Kidney glomerular epithelial cell (primary cell): ENCODE measurements at regions not wholly inside any gene's neighbourhood (a gene's known extent, or its start where the extent isn't known, plus 50 kb on each side); places are given as distances from the start of the nearest gene placed in this dataset.

Experiments
- DNase-seq: peaks from one replicate; lab custom pipeline; 2025; lab: John Stamatoyannopoulos, UW

DNA sequence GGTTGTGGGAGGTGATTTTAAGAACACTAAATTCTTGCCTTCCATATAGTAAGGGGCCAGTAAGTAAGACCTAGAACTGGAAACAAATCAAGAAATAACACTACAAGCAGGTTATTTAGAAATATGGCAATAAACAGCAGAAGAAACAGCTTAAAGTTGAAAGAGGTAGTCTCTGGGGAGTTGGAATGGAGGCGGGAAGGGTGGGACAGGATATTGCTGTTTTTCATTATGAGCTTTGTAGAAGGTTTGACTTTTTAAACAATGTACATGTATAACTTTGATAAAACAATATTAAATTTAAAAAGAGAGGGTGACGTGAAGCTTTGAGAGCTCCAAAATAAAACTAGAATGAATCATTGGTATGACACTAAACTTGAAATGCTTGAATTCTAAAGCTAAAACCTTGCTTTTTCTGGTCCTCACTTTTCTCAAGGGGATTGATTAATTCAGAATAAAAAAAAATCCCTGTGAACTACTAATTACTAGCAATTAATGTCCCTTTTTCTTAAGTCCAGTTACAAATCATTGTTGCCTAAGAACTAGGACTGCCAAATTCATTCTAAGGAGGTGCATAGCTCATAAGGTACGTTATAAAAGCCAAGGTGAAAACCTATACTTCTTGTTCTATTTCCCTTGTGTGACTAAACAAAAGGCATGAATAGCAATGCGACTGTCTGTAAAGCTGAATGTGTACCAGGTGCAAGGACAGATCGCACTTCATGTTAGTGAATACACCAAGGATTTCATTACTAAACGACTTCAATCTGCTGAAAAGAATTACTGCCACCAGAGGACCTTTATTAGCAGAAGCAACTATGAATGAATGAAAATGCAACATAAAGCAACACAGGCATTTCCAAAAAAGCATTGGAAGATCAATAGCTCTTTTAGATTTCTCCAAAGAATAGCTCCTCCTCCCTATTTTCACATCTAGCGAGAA is 177.5 kb downstream of the RBM43 start:
- DNase-seq = no peak

DNA sequence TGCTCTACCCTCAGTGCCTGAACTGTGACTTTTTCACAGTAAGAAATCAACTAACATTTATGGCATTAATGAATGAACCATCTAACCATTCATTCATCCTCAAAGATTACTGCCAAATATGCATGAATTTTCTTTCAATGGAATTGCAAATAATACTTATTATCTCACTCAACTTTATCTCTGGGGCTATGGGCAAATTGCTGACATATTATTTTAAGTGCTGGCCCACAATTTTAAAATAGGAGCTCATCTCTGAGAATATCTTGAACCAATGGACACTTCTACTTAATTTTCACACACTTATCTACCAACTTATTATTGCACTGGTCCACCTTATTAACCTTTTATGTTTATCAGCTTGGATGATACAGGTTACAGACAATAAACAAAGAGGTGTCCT is 182.8 kb downstream of the RBM43 start:
- DNase-seq = no peak

DNA sequence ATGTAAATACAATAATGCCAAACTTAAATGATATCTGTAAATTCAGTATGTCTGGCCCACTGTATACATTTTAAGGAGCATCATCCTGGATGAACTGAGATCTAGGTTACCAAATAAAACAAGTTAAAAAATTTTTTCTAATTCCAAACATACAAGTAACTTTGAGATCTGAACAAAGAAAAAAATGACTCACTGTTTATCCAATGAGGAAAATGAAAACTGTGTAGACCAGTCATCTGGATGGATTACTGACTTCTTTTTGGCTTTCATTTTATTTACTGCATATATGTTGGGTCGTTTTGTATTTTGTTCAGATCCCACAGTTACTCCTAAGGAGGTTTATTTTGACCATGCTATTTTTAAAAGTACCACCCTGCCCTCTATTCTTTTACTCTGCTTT is 189.8 kb downstream of the RBM43 start:
- no peak for DNase-seq

DNA sequence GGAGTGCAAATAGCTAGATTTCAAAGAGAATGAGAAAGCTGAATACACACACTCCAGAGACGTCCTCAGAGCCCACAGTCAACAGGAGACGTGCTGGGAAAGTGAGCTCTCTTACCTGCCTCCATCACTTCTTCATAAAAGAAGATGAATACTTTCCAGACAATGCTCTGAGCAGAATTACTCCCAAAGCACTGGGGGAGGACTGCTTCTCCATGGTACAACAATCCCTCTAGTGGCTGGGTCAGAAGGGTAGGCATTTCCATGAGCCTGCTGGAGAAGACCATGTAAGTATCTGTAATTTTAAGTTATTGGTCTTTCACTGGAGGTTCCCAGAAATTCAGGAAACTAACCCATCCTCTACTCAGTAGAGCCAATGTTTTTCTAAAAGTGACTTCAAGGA is 190.3 kb downstream of the RBM43 start:
- peak; percentile 25 for DNase-seq

DNA sequence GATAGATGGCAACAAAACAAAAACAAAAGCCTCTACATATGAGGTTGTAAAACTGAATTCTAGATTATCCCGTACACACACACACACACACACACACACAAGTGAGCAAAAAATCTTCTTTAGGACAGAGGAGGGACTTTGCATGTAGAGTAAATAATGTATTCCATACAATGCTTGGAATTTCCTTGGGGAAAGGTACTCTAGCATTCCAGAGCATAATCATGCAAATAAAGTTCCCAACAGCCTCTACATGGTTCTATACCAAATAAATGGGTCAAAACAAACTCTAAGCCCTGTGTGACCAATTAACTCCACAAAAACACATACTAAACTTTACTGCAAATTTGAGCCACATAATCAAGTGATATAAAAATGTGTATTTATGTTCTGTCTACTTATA is 191.4 kb downstream of the RBM43 start:
- no peak for DNase-seq

DNA sequence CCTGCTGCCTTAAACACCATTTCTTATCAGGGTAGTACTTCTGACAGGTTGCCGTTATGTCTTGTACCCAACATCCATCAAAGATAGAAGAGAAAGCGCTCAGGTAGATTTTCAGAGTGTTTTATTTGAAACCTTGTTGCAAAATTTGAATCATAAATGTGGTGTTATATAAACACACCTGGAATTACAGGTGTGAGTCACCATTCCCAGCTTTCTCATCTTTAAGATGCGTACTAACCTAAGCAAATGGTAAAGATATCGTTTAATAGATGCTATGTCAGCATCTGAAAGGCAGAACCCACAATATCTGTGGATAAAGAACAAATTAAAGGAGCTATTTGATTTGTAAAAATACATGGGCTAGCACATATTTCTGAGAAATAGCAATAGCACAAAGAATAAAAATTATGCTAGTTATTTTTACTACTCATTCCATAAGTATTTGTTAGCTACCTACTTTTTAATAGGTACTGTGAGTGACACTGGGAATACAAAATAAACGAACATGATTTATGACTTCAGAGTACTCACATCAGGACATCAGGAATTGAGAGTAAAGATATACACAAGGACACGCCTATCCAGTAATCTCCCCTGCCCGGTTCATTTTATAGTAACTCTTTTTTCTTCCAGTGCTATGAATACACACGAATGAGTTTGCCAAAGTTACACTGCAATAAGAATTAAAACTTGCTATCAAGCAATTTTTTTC is 193.8 kb downstream of the RBM43 start:
- DNase-seq = no peak

DNA sequence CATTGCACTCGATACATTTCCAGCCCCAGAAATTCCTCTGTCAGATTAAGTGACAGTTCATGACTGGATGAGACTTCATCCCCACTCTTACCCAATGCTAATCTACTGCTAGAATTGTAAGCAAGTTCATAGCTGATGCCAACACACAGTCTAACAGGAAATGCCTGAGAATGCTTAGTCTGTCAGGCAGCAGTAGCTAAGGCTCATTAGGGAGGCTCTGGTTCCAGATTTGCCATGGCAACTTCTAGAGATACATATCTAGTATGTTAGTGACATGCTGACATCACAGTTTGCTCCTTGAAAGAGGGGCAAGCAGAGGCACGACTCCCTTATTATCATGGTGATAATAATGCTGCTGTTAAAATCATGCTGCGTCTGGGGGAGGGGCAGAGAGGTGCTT is 198.4 kb downstream of the RBM43 start:
- no peak for DNase-seq

DNA sequence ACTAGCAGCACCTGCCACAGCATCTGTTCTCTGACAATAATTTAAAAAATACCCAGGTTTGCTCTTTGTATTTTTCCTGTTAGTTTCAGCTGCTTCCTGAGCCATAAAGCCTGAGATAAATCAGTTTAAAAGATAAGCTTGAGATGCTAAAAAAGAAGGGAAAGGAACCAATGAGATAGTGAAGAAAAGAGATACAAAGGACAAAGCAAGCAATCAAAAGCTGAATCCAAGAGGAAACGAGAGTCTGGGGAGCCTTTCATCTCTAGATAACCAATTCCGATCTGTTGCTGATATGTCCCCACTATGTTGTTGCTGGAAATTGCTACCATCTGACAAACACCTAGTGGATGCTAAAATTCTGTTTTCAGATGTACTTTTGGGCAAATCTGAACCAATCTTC is 201.4 kb downstream of the RBM43 start:
- no peak for DNase-seq

DNA sequence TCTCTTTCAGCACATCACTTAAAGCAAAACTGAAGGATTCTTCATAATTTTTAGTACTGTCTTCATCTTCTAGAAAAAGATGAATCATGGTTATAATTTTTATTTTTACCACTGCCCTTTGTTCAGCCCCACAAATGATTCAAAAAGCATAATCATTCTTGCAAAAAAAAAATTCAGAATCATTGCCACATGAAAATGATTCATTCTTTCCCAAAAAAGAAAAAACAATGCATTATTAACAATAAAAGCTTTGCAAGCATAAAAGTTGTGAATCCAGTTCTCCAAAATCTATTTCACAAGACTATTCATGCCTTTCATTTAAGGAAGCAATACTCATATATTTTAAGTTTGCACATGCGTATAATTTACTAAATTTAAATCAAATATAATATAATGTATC is 204.8 kb downstream of the RBM43 start:
- DNase-seq = no peak

DNA sequence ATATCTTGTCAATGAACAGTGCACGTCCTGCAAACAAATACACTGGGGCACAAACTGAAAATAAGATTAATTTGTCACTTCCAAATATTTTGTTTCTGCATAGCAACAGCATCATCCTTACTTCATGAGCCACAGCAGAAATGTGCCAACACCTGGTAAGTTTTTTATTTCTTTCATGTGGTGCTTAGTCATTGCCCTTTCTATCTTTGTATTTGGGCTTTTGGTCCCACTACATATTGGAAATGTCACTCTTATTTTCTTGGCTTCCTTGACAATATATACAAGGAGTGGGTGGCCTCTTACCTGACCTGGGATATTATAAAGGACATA is 208.0 kb downstream of the RBM43 start:
- DNase-seq = no peak

DNA sequence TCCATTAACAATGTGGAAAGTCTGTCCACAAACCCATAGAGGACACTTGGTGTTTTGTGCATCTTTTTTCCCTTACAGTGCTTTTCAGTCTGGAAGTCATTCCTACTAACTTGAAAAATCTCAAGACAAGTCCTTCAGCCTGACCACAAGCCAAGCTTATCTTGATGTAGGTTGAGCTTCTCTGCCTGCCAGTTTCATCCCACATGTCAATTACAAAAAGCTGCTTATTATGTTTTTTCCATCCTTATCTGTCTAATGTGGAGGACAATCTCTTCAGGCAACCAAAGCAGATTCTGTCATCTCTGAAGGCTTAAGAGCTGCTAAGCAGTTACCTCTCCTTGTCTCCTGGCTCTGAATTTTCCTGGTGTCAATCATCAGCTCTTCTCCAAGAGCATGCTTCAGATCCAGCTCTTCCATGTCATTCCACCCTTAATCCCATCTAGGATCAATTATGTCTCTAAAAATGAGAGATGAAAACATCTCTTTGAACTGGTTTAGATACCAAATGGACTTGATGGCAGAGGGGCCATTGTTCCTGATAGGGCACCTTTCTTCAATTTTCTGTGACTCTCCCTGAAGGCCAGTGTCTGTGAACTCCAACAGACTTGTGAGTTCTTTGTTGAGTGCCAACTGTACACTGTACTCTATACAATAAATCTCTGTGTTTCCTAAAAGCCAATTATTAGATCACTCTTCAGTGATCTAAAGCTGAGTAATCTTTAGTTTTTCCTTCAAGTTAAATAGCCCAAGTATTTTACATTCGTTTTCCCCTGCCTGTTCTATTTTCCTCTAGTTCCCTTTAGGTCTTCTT is 208.6 kb downstream of the RBM43 start:
- DNase-seq = no peak

DNA sequence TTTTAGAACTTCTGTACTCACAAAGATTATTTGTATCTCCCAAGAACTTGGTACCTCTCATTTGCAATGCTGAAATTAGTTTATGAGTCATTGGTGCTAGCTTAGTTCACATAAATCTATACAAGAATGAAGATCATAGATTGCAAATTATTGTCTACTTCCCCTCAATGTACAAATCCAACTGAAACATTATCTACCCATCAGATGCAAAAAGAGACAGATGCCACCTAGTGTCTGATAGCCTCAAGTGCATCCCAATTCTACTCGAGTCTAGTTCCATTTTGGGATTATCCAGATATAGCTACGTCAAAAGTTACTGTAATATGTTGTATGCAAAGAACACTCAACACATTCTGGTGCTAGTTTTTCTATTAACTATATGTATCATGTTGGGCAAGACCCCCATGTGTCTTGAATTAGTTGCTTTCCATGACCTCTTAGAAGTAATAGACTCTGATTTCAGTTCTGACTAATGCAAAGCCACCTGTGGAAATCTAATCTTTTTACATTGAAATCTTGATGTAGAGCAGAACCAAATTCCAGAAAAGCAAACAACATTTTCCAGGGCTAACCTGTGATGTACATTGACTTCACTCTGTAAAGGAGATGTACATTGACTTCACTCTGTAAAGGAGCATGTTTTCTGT is 210.0 kb downstream of the RBM43 start:
- DNase-seq = peak; percentile 52

DNA sequence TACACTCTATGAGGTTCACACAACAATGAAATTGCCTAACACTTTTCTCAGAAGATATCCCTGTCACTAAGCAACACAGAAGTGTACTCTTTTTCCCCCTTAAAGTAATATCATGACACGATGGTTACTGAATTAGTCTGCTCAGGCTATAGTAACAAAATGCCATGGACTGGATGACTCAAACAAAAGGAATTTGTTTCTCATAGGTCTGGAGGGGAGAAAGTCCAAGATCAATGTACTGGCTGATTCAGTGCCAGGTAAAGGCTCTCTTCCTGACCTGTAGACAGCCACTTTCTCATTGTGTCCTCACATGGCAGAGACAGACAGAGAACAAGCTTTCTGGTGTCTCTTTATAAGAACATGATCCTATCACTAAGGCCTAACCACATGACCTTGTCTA is 211.9 kb downstream of the RBM43 start:
- peak; percentile 51 for DNase-seq

DNA sequence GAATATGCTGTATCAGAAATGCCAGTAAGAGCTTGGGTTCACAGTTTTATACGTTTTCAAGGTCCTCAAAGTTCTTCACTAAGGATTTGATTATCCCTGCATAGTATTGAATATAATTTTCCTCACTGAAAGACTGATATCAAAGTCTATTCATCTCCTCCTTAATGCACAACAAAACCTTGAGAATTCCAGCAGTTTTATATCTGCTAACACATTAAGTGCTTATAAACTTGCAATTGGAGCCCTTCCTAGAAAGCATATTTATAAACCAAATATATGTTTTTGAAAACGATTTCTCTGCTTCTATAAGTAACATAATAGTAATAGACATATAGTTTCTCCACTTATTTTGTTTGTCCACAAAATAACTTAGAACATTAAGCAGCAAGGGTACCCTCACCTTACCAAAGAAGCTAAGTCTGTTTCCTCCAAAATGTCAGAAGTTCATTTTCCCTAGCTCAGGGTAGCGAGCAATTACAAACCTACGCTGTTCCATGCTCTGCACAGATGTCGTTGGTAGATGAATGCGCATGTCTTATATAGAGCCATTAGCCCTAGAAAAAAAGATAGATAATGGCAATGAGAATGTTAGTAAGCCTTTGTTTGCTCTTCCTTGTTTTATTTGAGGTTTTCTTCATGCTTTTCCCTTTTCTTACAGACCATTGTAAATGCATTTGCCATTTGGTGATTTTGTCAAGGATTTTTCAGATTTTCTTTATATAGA is 213.2 kb downstream of the RBM43 start:
- no peak for DNase-seq

DNA sequence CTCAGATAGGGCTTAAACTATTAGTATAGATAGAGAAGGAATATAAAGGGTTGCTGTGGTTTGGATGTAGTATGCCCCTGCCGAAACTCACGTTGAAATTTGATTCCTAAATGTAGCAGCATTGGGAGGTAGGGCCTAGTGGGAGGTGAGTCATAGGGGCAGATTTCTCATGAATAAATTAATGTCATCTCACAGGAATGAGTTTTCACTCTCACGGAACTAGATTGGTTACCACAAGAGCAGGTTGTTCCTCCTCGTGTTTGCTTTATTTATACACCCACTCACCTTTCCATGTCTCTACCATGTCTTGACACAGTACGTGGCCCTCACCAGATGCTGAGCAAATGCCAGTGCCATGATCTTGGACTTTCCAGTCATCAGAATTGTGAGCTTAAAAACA is 218.2 kb downstream of the RBM43 start:
- peak; percentile 29 for DNase-seq

DNA sequence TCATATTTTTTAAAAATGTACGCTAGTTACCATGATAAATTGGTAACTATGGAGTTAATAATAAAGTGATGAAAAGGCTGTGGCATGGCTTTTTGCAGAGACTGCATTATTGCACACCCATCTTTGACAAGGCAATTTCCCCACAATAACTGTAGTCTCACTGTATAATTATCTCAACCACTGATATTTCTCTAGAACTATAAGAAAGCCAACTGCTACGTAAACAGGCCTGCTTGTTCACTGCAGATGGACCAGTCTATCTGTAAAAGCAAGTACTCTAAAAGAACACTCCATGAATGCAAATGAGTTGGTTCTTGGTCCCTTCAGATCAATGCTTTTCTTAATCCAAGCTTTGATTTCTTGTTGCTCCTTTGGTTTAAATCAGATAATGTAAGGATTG is 218.7 kb downstream of the RBM43 start:
- no peak for DNase-seq

DNA sequence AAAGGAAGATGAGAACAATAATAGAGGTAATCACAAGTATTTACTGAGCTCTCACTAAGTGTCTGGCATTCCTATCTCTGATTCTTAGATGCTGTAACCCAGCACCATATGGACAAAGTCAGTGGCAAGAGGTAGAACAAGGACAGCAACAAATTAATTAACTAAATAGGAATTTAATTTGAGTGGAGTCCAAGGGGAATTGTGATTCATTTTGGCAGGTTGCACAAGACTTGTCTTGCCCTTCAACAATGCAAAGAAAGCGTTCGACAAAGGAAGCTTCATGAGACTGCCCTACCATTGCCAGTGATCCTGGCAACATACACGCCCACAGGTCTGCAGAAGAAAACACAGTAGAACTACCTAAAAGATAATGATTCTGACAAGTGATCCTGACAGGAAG is 221.6 kb downstream of the RBM43 start:
- no peak for DNase-seq

DNA sequence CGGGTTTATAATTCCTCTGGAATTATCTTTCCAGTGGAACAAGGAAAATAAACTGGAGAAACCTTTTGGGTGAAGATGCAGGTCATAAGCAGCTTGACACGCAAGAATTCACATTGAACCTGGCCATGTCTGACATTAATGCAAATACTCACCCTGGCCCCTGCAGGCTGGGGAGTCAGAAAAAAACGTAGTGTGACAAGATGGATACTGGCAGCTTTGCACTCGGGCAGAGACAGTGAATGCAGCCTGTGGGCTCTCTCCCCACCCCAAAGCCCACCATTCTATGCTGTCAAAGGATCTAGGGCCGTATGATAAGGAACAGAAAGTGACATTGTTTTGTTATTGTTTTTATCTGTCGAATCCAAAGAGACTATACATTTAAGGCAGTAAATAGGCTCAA is 223.1 kb downstream of the RBM43 start:
- no peak for DNase-seq

DNA sequence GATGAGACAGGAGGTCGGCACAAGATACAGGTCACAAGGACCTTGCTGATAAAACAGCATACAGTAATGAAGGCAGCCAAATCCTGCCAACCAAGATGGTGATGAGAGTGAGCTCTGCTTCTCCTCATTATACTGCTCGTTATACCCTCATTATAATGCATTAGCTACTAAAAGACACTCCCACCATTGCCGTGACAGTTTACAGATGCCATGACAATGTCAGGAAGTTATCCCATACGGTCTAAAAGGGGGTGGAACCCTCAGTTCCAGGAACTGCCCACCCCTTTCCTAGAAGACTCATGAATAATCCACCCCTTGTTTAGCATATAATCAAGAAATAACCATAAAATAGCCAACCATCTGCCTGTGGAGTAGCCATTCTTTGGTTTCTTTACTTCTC is 224.2 kb downstream of the RBM43 start:
- no peak for DNase-seq

DNA sequence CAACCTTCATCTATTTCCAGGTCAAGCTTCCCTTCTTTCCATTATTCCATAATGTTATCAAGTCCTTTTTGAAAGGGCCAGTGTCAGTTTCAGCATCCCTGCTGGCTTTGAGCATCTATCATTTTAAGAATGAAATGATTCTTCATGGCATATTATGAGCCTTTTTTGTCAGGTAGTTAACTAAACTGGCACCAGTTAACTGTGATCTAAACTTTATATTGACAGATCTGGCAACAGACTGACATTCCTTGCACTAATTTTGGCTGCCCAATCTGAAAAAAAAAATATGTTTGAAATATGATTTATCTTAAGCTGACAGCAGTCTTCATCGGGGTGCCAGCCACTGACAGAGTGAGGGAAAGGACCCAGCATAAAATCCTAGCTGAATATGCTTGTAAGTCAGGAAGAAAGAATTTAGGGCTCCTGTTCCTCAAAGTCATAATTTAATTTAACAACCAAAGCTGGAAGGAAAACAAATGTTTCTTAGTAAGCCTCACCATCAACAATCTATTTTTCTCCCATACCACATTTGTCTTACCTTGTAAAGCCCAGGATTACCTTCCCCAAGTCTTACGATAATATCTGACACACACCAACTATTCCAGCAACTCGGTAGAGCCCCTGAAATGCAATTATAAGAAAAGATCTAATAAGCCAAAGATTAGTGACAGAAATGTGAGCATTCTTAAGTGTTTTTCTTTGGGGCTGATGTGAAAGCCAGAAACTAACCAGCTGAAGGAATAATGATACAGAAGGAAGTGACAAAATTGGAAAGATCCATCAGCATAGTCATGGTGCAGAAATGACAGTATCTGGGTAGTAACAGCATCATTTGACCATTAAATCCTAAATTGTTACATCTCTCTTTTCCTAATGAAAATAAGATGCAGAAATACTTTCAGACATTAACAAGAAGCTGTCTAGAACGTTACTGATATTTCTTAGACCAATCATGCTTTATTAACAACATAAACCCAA is 228.1 kb downstream of the RBM43 start:
- DNase-seq = no peak
